SH-SY5Y (cell line): ENCODE measurements at regions not wholly inside any gene's neighbourhood (a gene's known extent, or its start where the extent isn't known, plus 50 kb on each side); places are given as distances from the start of the nearest gene placed in this dataset.

Source experiments
- GATA2 ChIP-seq: IDR thresholded peaks from 2 replicates; pipeline ENCODE4 v1.6.1; 2011; ENCODE audit warnings: mild to moderate bottlenecking, low read depth, low read length
- GATA3 ChIP-seq: IDR thresholded peaks from 2 replicates; pipeline ENCODE4 v1.6.1; 2011; ENCODE audit warnings: low read depth, mild to moderate bottlenecking, low read length, moderate library complexity

DNA sequence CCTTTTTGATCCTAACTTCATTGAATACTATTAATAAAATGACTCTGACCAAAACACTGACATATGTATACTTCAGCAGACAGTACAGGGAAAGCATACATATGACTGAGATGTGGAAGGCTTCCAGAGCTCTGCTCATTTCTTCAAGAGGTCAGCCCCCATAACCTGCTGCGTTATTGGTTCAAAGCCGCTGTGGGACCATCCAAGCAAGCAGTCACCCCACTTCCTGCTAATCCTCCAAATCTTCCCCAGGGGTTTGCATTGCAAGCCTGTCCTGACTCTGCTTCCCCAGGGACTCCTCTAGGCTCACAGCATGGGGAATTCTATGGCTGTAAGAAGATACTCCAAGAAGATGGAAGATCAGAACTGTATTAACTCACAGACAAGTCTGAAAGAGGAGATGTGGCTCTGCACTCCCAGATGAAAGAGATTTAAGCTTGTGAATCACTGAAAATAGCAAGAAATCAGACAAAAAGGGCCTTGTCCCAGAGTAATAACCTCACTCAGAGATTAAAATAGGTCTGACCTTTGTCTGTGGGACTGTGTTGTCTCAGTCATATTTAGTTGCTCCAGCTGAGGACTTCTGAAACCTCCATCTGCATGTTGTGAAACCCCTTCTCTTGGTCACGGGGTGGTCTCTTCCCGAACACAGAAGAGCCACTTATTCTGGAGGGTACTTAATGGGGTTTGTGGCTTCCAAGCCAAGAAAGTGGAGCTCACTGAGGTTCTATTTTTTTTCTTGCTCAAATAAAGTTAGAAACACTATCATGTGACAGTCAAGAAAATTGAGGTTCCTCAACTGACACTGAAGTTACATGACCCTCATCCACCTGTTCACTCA is 101.5 kb upstream of the MARCKS start:
- TF ChIP-seq GATA2 (no peak), GATA3 (no peak)
